GM23338 (cell line): ENCODE measurements at regions not wholly inside any gene's neighbourhood (a gene's known extent, or its start where the extent isn't known, plus 50 kb on each side); places are given as distances from the start of the nearest gene placed in this dataset.
A peak's percentile ranks its signal among the peaks of the same experiment; 100 is the strongest.

Source experiments
- ATAC-seq: fragments of 200-7000 bp; cut with Tn5 transposase; 3 replicates; pipeline ENCODE4 v1.9.1; 2020
- DNase-seq: peaks from one replicate; pipeline ENCODE4 v3.0.0-alpha.2; 2015; ENCODE audit warnings: low spot score
- H2AFZ ChIP-seq: fragments of 200-600 bp; sonication (generic); 2 replicates; pipeline ENCODE4 v1.8.0; 2016; ENCODE audit warnings: antibody characterized with exemption, mild to moderate bottlenecking, moderate library complexity
- H3F3A ChIP-seq: fragments of 200-600 bp; sonication (generic); replicated peaks from 2 replicates; pipeline ENCODE4 v1.8.0; 2017; ENCODE audit warnings: antibody characterized with exemption, mixed run types, low read depth
- H3K27ac ChIP-seq: fragments of 200-600 bp; sonication (generic); 2 replicates; pipeline ENCODE4 v1.6.1; 2016; ENCODE audit warnings: low read depth
- H3K27me3 ChIP-seq: fragments of 200-600 bp; sonication (generic); 2 replicates; pipeline ENCODE4 v1.8.0; 2016; ENCODE audit warnings: mild to moderate bottlenecking, mixed run types, moderate library complexity; ENCODE audit not compliant: insufficient read depth
- H3K36me3 ChIP-seq: fragments of 200-600 bp; sonication (generic); 2 replicates; pipeline ENCODE4 v1.8.0; 2016; ENCODE audit warnings: mild to moderate bottlenecking; ENCODE audit not compliant: insufficient read depth
- H3K4me1 ChIP-seq: fragments of 200-600 bp; sonication (generic); 2 replicates; pipeline ENCODE4 v1.8.0; 2016; ENCODE audit warnings: mild to moderate bottlenecking, moderate library complexity; ENCODE audit not compliant: insufficient read depth
- H3K4me2 ChIP-seq: fragments of 200-600 bp; sonication (generic); 2 replicates; pipeline ENCODE4 v1.7.1; 2017; ENCODE audit warnings: mixed run types
- H3K4me3 ChIP-seq: fragments of 200-600 bp; sonication (generic); 2 replicates; pipeline ENCODE4 v1.6.1; 2016; ENCODE audit warnings: mixed run types
- H3K79me2 ChIP-seq: fragments of 200-600 bp; sonication (generic); replicated peaks from 2 replicates; pipeline ENCODE4 v1.8.0; 2017; ENCODE audit warnings: mild to moderate bottlenecking; ENCODE audit not compliant: insufficient read depth
- H3K9me2 ChIP-seq: fragments of 200-600 bp; sonication (generic); 2 replicates; pipeline ENCODE4 v1.8.0; 2017; ENCODE audit not compliant: insufficient read depth
- H4K20me1 ChIP-seq: fragments of 200-600 bp; sonication (generic); replicated peaks from 2 replicates; pipeline ENCODE4 v1.8.0; 2017; ENCODE audit warnings: mild to moderate bottlenecking; ENCODE audit not compliant: insufficient read depth
- H3K27ac Mint-ChIP-seq: 2 replicates; pipeline ENCODE4 v1.8.0; 2020; ENCODE audit warnings: inconsistent platforms, mild to moderate bottlenecking, moderate library complexity, mixed read lengths
- H3K27me3 Mint-ChIP-seq: 3 replicates; pipeline ENCODE4 v1.8.0; 2022; ENCODE audit warnings: low read depth, mild to moderate bottlenecking, moderate library complexity, mixed read lengths, inconsistent platforms; ENCODE audit not compliant: insufficient read depth, poor library complexity
- H3K36me3 Mint-ChIP-seq: 3 replicates; pipeline ENCODE4 v1.8.0; 2021; ENCODE audit warnings: low read depth, mild to moderate bottlenecking, inconsistent platforms, moderate library complexity, mixed read lengths
- H3K4me1 Mint-ChIP-seq: 3 replicates; pipeline ENCODE4 v1.8.0; 2020; ENCODE audit warnings: mild to moderate bottlenecking, inconsistent platforms, mixed read lengths
- H3K4me3 Mint-ChIP-seq: 3 replicates; pipeline ENCODE4 v1.8.0; 2021; ENCODE audit warnings: moderate library complexity, mild to moderate bottlenecking, inconsistent platforms, mixed read lengths
- H3K9me3 Mint-ChIP-seq: 3 replicates; pipeline ENCODE4 v1.8.0; 2020; ENCODE audit warnings: moderate library complexity, mild to moderate bottlenecking, inconsistent platforms, mixed read lengths
- CTCF ChIP-seq, 2 experiments: fragments of 200-600 bp in 1 of 2; sonication (generic) in 1 of 2; conservative IDR thresholded peaks; 2 replicates each; pipeline versions ENCODE4 v1.5.1 to v1.6.1; 2016 to 2017; ENCODE audit warnings: antibody characterized with exemption in 2 of 2, low read depth in 2 of 2, mild to moderate bottlenecking in 2 of 2, moderate library complexity in 1 of 2
- ETS1 ChIP-seq: IDR thresholded peaks from 2 replicates; pipeline ENCODE4 v1.6.1; 2016; ENCODE audit warnings: antibody characterized with exemption
- EZH2phosphoT487 ChIP-seq: fragments of 200-600 bp; sonication (generic); IDR thresholded peaks from one replicate; pipeline ENCODE4 v1.8.1; 2018; ENCODE audit warnings: antibody characterized with exemption; ENCODE audit not compliant: unreplicated experiment
- JUNB ChIP-seq: IDR thresholded peaks from one replicate; pipeline ENCODE4 v1.6.1; 2016; ENCODE audit warnings: antibody characterized with exemption; ENCODE audit not compliant: unreplicated experiment
- REST ChIP-seq: IDR thresholded peaks from one replicate; pipeline ENCODE4 v1.6.1; 2018; ENCODE audit warnings: antibody characterized with exemption; ENCODE audit not compliant: unreplicated experiment
- STAT1 ChIP-seq: IDR thresholded peaks from one replicate; pipeline ENCODE4 v1.6.1; 2016; ENCODE audit warnings: antibody characterized with exemption; ENCODE audit not compliant: unreplicated experiment
- ZNF462 ChIP-seq: fragments of 250-450 bp; sonication (Bioruptor Pico); IDR thresholded peaks from 2 replicates; pipeline ENCODE4 v1.5.0; 2020; ENCODE audit warnings: mild to moderate bottlenecking, moderate library complexity

GRCh38 chr5:57906671-57907070 lies 424.1 kb upstream of the ACTBL2 start:
- no peak overlapping the region for H3K27ac ChIP-seq
- no peak for TF ChIP-seq CTCF (conservative IDR thresholded peaks at IDR 0.05; ENCODE audit: low read depth in 2 of 2)
- no peak for TF ChIP-seq ETS1
- no peak for TF ChIP-seq JUNB
- no peak for TF ChIP-seq STAT1
- Mint-ChIP-seq H3K9me3 (no peaks in the 10 kb centered on the region), H3K4me3 (no peak overlapping the region), H3K27me3 (no peaks in the 10 kb centered on the region), H3K27ac (no peak overlapping the region), H3K4me1 (no peaks in the 10 kb centered on the region; the same call in 2 of the 3 replicates), H3K36me3 (no peaks in the 10 kb centered on the region)
- no peak overlapping the region for H3K4me3 ChIP-seq
- H3K36me3 ChIP-seq, result no peaks in the 10 kb centered on the region
- H3K4me1 ChIP-seq, result no peaks in the 10 kb centered on the region; the same call in 1 of the 2 replicates
- no peaks in the 10 kb centered on the region for H4K20me1 ChIP-seq
- H3K27me3 ChIP-seq, result no peaks in the 10 kb centered on the region
- DNase-seq (no peak), ATAC-seq (no peak)
- 0 out of 2 replicates have a peak, but pooled peaks cover 4% of the 10 kb centered on the region for H3K9me2 ChIP-seq
- H2AFZ ChIP-seq, result peak overlapping the region; percentile 67; the same call in 1 of the 2 replicates
- no peaks in the 10 kb centered on the region for H3K79me2 ChIP-seq
- H3K4me2 ChIP-seq, result no peak overlapping the region
- H3F3A ChIP-seq, result no peaks in the 10 kb centered on the region

GRCh38 chr5:57903458-57903857 lies 420.8 kb upstream of the ACTBL2 start:
- Histone ChIP-seq H3K27me3 (no peaks in the 10 kb centered on the region), H3K4me1 (no peaks in the 10 kb centered on the region; the same call in 1 of the 2 replicates), H3K9me2 (0 out of 2 replicates have a peak, but pooled peaks cover 4% of the 10 kb centered on the region), H4K20me1 (no peaks in the 10 kb centered on the region), H3K27ac (no peak overlapping the region), H2AFZ (no peak overlapping the region), H3K79me2 (no peaks in the 10 kb centered on the region), H3K36me3 (no peaks in the 10 kb centered on the region), H3K4me3 (no peak overlapping the region), H3K4me2 (no peak overlapping the region), H3F3A (no peaks in the 10 kb centered on the region)
- ATAC-seq (no peak), DNase-seq (no peak)
- H3K27ac Mint-ChIP-seq, result no peak overlapping the region
- H3K27me3 Mint-ChIP-seq, result no peaks in the 10 kb centered on the region
- H3K9me3 Mint-ChIP-seq, result no peaks in the 10 kb centered on the region
- H3K4me1 Mint-ChIP-seq, result no peaks in the 10 kb centered on the region; the same call in 2 of the 3 replicates
- no peak overlapping the region for H3K4me3 Mint-ChIP-seq
- H3K36me3 Mint-ChIP-seq, result no peaks in the 10 kb centered on the region
- TF ChIP-seq REST (no peak), JUNB (no peak), ZNF462 (no peak), EZH2phosphoT487 (no peak), ETS1 (no peak)
